ENCODE measurements at regions not wholly inside any gene's neighbourhood (a gene's known extent, or its start where the extent isn't known, plus 50 kb on each side); places are given as distances from the start of the nearest gene placed in this dataset.

GRCh38 chr14:86596024-86596423, 1066.1 kb downstream of the FLRT2 start:
- no peak for DNase-seq

DNA sequence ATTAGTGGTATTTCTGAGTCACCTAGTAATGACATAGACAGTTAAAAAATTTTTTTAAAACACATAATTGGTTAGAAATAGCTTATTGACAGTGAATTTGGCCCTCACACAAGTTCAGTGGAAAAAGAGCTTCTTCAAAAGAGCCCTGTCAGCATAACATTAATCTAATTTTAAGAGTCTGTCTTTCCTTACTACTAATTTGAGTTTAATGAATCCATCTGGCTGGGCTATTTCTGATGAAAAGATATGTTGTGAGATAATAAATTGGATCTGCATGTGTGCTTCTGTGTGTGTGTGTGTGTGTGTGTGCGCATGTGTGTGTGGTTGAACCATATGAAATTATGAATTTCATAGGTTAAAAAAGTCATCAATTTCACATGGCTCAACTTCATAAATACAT, 1045.2 kb downstream of the FLRT2 start:
- peak; percentile 7 for DNase-seq

DNA sequence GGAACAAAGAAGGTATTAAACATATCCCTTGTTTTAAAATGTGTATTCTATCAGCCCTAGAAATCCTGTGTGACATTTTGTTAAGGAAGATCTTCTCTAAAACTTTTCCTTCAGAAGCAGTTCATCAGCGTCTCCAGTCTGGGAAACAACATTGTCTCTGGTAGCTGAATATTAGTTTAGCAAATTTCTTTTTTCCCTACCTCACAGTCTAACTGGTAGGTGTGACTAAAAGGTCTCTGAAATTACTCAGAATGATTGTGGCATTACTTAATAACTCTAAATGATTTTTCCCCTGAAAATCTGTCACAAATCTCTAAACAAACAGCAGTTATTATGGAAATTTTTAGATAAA, 1044.8 kb downstream of the FLRT2 start:
- DNase-seq, result no peak

DNA sequence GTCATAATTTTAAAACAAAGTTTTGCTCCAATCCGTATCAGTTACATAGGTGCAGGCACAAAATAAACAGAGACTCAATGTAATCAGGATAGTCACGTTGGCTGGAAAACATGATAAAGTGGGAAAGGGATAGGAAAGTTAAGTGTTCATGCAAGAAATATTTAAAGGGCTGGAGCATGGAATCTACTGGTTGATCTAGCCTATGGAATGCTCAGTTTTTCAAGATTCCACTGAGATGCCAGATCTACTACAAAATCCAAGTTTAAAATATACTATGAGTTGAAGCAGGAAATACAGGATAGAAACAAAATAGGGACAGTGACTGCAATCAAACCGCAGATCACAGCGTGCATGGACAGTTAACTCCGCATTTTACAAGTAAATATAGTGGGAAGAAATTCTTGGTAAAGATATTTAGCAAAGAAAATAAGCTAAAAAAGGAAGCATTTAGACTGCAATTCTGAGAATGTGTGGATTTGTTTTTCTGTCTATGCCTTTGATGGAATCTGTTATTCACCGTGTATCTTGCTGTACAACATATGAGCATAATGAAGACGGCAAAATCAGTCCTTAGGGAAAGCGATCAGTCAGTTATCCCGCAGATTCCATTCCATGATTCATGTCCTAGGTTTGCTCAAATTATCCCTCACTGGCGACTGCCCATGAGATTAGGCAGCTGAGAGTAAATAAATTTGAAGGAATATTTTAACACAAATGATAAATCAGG, 1044.3 kb downstream of the FLRT2 start:
- DNase-seq, result no peak

DNA sequence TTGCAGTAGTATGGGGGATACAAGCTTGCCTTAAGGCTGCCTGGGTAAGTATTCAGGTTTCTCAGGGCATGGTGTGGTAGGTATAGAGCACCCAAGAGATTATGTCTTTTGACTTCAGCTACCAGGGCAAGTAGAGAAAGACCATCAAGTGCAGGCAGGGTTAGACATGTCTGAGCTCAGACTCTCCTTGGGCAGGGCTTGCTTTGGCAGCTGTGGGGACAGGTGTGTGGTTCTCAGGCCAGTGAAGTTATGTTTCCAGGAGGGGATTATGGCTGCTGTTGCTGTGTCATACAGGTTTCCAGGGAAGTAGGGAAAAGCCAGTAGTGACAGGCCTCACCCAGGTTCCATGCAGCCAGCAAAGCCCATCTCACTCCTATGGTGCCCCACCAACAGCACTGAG, 1040.4 kb downstream of the FLRT2 start:
- no peak for DNase-seq

- peak; percentile 19 for DNase-seq
These were observed 1013.6 kb downstream of the FLRT2 start for GRCh38 chr14:86543521-86543920.

DNA sequence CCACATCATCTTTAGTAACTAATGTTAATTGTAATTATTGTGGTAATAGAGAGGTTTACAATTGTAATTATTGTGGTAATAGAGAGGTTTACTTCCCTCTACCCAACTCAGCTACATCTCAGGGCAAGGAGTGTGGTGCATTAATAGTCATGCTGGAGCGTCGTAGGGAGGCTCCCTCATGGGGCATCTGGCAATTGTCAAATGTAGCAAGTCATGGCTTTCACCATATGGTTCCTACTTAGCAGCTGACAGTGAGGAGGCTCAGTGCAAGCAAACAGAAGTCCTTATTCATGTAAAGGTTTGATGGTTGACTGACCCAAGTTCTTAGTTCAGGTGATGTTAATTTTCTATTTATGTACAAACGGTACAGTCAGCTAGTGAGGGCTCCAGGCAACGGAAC, 1012.0 kb downstream of the FLRT2 start:
- peak; percentile 9 for DNase-seq

- no peak for DNase-seq
These were observed 1010.8 kb downstream of the FLRT2 start for GRCh38 chr14:86540636-86541247.

GRCh38 chr14:86539361-86540070, 1009.6 kb downstream of the FLRT2 start:
- no peak for DNase-seq

GRCh38 chr14:86533834-86534233, 1003.9 kb downstream of the FLRT2 start:
- no peak for DNase-seq

GRCh38 chr14:86532219-86532618, 1002.3 kb downstream of the FLRT2 start:
- DNase-seq, result no peak

DNA sequence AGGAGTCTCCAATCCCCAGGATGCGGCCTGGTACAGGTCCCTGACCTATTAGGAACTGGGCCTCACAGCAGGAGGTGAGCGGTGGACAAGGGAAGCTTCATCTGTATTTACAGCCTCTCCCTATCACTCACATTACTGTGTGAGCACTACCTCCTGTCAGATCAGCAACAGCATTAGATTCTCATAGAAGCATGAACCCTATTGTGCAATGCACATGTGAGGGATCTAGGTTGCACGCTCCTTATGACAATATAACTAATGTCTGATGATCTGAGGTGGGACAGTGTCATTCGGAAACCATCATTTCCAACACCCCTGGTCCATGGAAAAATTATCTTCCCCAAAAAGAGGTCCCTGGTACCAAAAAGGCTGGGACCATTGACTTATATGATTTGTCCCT, 1000.5 kb downstream of the FLRT2 start:
- DNase-seq, result no peak

- DNase-seq, result no peak
These were observed 997.4 kb downstream of the FLRT2 start for GRCh38 chr14:86527312-86527711.

DNA sequence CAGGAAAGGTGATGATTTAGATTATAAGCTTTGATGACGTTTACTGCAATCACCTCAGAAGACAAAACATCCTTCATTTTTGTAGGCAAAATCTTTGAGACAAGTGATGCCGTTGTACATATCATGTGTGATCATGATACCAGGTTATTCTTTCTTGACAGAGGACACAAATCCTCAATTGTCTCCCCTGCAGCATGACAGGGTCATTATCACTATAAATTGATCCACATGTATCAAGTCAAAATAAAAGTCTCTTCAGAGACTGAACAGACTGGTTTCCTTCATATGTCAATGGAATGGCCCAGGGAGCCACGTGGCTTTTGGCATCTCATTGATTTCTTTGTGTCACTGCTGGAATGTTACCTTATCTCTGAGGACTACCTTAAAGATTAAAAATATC, 995.7 kb downstream of the FLRT2 start:
- DNase-seq, result no peak

DNA sequence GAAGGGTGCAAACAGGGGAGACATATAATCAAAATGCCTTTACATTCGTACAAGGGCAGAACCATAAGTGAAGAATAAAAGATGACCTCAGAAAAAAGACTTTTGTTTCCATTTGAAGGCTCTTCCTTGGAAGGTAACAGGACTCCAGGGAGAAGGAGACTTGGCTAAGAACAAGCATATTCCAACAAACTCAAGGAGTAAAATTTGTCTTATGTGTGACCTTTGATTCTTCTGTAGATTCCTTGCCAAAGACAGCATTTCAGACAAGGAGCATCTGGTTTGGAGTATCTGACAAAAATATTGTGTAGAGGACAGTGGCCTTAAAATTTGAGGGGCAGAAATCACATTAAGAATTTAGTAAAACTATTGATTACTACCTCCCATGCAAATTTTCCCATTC, 991.9 kb downstream of the FLRT2 start:
- DNase-seq, result peak; percentile 31

DNA sequence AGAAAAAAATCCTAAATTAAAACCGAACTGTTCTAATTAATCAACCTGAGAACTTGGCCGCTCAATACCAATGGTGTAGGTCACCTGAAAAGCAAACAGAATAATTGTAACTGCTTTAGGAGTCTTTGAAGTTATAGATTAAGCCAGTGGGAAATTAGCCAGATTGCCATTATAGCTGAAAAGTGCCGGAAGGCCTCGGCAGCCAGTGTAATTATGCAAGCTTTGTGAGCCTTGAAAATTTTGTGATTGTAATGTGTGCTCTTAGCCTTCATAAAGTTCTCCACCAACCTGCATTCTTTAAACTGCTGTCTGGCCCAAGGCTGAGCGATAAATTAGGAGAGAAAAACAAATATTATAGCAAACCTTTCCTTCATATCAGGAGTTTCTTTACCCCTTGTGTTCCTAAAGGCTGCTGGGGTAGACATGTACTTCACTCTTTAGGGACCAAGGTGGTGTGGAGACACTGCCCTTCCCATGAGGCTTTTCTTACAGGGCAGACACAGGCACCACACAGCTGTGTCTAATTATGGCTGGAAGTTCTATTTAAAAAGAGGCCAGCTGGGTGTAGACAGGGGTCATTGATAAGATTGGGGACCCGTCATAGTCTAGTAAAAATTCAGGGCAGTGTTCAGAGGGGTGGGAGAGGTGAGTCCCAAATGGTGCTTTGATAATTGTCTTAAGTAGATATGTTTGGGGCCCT, 991.2 kb downstream of the FLRT2 start:
- DNase-seq, result no peak

DNA sequence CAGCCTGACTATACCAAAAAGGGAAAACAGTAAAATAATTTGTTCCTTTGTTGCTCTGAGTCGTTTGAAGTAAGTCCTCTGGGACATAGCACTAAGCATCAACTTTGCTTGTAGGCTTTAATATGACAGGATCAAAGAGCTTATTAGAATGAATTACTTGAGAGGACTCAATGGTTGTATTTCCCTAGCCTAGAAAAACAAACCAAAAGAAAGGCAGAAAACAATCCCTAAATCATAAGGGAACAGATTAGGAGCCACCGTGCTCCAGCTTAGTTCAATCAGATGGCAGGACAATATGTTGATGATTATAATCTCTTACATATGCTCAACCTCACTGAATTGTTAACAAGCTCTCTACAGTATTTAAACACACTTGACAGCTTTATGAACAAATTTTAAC, 988.4 kb downstream of the FLRT2 start:
- DNase-seq, result no peak

DNA sequence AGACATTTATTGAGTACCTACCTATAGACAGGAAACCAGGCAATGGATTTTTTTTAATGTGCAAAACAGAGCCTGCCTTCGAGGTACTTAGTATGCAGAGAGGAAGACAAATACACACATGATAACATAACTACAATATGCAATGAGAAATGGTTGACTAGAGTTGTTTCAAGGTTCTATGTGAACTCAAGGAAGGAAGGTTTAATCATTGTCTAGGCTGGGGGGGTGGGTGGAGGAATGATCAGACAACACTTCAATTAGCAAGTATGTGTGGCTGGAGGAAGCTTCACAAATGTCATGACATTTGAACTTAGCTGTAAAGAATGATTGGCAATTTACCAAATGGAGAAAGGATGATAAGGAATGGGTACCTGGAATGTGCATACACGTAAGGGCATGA, 985.3 kb downstream of the FLRT2 start:
- no peak for DNase-seq

- no peak for DNase-seq
These were observed 983.6 kb downstream of the FLRT2 start for GRCh38 chr14:86513564-86513963.

DNA sequence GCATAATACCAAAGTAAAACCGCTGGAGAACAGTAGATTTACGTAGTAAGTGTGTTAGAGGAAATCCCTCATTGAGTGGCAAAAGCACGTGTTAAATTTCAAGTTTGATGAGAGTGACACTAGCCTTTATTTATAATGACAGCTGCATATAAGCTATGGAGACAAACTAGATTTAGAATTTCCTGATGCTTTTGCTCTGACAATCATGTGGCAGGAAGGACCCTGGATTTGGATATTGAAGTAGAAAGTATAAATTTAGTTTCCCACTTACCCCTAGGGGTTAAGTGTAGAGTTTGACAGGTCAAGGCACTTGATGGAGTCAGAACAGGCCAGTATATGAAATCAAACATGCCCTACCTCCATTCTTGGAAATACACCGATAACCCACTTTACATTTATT, 983.1 kb downstream of the FLRT2 start:
- no peak for DNase-seq

DNA sequence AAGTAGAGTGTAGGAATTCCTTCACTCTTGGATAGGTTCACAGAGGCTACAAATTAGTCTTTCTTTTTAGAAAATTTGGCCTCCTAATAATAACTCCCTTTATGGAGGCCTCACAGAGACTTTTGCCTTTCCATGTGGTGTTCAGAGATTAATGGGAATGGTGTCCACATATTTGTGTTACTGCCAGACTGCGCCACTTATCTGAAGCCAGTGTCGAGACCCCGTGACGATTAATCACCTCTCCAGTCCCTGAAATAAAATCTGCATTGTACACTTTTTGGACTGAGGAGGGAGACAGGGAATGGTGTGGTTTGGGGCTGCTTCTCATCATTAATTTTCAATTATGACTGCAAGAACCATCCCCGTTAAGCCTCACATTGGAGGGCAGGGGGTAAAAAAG, 980.5 kb downstream of the FLRT2 start:
- DNase-seq, result no peak

DNA sequence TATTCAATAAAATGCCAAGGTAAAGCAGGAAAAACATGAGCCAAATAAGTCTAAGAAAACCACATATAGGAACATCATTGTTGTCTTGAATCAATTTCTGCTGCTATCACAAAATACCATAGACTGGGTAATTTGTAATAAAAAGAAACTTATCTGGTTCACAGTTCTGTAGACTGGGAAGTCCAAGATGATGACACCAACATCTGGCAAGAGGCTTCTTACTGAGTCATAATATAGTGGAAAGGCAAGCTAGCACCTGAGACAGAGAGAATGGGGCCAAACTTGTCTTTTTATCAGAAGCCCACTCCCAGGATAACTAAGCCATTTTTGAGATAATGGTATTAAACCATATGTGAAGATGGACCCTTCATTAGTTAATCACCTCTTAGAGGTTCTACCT, 975.9 kb downstream of the FLRT2 start:
- no peak for DNase-seq

DNA sequence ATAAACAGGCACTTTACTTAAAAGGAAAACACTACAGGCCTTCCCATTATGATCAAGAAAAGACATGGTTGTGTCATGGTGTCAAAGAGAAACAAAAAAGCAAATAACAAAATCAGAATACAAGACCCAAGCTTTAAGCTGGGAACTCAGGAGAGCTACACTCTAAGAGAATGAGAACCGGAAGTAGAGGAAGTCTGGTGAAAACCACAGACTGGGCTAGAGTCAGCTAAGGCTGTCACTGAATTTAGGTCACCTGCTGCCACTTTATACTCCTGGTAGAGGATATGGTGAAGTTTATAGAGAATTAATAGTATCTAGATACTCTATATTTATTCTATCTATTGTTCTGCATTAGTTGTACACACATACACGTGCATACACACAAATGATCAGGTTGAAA, 971.7 kb downstream of the FLRT2 start:
- DNase-seq, result no peak
